ENCODE measurements at regions not wholly inside any gene's neighbourhood (a gene's known extent, or its start where the extent isn't known, plus 50 kb on each side); places are given as distances from the start of the nearest gene placed in this dataset.

- no peak for DNase-seq
These were observed 257.2 kb downstream of the CYRIA start for GRCh38 chr2:16408331-16409005.

- DNase-seq = no peak
These were observed 258.3 kb downstream of the CYRIA start for GRCh38 chr2:16407358-16407757.

GRCh38 chr2:16406496-16407289 lies 258.9 kb downstream of the CYRIA start:
- DNase-seq = no peak

- DNase-seq = no peak
These were observed 260.1 kb downstream of the CYRIA start for GRCh38 chr2:16405551-16405950.

- DNase-seq = no peak
These were observed 260.9 kb downstream of the CYRIA start for GRCh38 chr2:16404551-16405300.

- DNase-seq = no peak
These were observed 261.5 kb downstream of the CYRIA start for GRCh38 chr2:16404146-16404545.

- no peak for DNase-seq
These were observed 262.7 kb downstream of the CYRIA start for GRCh38 chr2:16402891-16403290.

- no peak for DNase-seq
These were observed 263.8 kb downstream of the CYRIA start for GRCh38 chr2:16401761-16402300.

- DNase-seq = no peak
These were observed 265.5 kb downstream of the CYRIA start for GRCh38 chr2:16400127-16400623.

GRCh38 chr2:16398486-16399043 lies 267.1 kb downstream of the CYRIA start:
- DNase-seq = no peak

- no peak for DNase-seq
These were observed 267.8 kb downstream of the CYRIA start for GRCh38 chr2:16397681-16398475.

- DNase-seq = no peak
These were observed 268.6 kb downstream of the CYRIA start for GRCh38 chr2:16396986-16397385.

GRCh38 chr2:16396171-16396570 lies 269.5 kb downstream of the CYRIA start:
- no peak for DNase-seq

- no peak for DNase-seq
These were observed 270.0 kb downstream of the CYRIA start for GRCh38 chr2:16395601-16396000.

GRCh38 chr2:16394986-16395550 lies 270.6 kb downstream of the CYRIA start:
- DNase-seq = no peak

GRCh38 chr2:16394072-16394985 lies 271.3 kb downstream of the CYRIA start:
- no peak for DNase-seq

GRCh38 chr2:16393500-16394071 lies 272.0 kb downstream of the CYRIA start:
- DNase-seq = no peak

GRCh38 chr2:16392647-16393499 lies 272.8 kb downstream of the CYRIA start:
- DNase-seq = no peak

GRCh38 chr2:16391986-16392385 lies 273.6 kb downstream of the CYRIA start:
- no peak for DNase-seq

All from activated T-cell treated with anti-CD3 and anti-CD28 coated beads, Interleukin-2, amount 50 U/mL, for 1 hour (primary cell).